AG08396 (cell line): ENCODE measurements at regions not wholly inside any gene's neighbourhood (a gene's known extent, or its start where the extent isn't known, plus 50 kb on each side); places are given as distances from the start of the nearest gene placed in this dataset.

Source experiments
- DNase-seq: peaks from one replicate; pipeline ENCODE4 v3.0.0; 2012; ENCODE audit warnings: low spot score, mixed read lengths

DNA sequence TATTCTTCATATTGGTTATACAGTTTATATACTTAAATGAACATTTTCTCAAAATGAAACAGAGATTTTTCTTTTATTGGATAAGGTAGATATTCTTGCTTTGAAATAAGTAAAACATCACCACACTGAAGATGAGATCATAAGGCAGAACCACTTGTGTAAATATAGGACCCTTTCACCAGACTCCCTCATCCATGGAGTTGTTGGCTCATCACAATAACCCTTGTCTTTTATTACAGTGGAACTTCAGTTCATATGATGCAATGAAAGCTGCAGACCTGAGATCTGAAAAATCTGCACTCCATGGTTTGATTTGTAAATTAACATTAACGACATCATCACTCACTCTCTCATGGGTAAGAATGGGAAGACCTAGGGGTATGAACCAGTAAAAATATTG lies 51.9 kb upstream of the DBX2 start:
- DNase-seq, result no peak

GRCh38 chr12:45105996-45106395 lies 55.1 kb upstream of the DBX2 start:
- DNase-seq, result no peak

DNA sequence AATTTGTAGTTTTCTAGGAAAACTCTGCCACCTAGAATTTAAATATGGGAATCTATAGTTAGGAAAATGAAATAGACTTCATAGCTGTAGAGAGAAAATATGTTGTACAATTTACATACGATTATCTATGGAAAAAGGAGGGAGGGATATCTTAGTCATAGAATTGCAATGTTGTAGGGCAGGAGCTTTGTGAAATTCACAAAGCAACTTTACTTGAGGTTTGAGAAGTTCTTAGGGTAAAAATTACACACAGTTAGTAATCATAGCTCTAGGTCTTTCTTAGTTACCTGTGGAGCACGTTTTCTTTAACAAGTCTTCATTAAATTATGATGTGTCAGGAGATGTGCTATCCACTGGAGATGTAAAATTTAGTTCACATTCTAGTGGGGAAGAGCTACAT lies 61.4 kb upstream of the DBX2 start:
- no peak for DNase-seq

GRCh38 chr12:45121224-45121623 lies 70.3 kb upstream of the DBX2 start:
- no peak for DNase-seq

- no peak for DNase-seq
Observed at GRCh38 chr12:45122768-45123380, 72.0 kb upstream of the DBX2 start.

GRCh38 chr12:45124485-45125155 lies 73.7 kb upstream of the DBX2 start:
- DNase-seq, result no peak

DNA sequence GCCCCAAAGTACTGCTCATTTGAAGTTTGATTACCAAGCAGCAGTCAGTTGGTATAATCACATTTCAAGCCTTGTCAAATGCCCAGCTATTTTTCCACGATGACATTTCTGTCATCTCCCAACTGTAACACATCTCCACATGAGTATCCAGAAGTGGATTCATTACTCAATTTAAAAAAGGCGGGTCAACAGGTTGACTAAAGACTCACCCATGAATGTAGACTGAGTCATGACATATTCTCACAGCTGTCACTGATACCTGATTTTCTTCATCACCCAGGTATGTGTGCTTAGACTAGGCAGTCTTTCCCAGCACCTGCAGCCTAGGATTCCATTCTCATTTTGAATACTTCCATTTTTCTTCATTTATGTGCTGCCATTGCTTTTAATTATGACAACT lies 75.1 kb upstream of the DBX2 start:
- no peak for DNase-seq

DNA sequence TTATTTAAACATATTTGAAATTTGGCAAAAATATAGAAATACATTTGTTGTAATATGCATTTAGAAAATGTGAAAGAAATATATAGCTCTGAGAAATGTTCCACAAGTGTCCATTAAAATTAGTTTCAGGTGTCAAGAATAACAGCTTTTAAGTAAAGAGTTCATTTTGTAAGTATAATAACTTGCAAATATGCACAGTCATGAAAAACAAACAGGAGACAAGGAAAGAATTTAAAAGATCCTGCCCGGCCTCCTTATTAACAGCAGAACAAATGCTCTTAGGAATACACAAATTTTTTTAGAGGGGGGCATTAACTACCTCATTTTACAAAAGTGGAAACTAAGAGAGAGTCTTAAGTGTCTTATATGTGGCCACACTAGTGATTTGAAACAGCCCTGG lies 77.7 kb upstream of the DBX2 start:
- no peak for DNase-seq

DNA sequence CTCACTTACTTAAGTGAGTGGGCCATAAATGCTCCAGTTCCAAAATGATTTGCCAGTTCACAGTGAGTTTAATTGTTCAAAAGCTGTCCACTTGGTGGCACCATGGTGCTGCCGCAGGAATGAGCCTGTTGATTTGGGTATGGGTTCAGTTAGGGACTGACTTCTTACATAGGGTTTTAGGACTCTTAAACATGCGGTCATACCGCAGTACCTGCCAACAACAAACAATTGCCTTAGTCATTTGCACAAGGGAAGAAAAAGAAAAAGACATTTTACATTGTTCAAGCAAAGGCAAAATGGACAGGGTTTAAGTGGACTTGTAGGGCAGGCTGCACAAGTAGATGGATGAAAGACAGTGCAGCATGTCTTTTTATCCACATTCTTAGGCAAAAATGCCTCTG lies 80.0 kb upstream of the DBX2 start:
- DNase-seq, result peak; percentile 58

- no peak for DNase-seq
Observed at GRCh38 chr12:45131506-45131905, 80.6 kb upstream of the DBX2 start.

DNA sequence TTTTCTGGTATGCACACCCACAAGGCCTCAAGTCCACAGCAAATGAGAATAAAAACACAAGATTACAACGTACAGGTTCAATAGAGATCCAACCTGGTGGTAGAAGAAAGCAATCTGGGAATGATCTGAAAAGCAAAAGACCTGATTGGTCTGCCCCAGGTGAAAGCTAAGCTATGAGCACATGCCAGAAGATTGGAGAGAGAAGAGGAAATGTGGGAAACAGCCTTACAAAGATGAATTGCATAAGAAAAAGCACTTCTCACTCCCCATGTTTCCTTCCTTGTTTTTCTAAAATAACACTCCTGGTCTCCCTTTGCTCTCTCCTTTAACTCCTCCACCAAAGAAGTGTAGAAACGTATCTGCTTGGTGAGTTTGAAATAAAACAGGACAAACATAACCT lies 77.3 kb upstream of the ANO6 start:
- no peak for DNase-seq

- no peak for DNase-seq
Observed at GRCh38 chr12:45148006-45148405, 67.9 kb upstream of the ANO6 start.

GRCh38 chr12:45148619-45149018 lies 67.3 kb upstream of the ANO6 start:
- DNase-seq, result no peak

DNA sequence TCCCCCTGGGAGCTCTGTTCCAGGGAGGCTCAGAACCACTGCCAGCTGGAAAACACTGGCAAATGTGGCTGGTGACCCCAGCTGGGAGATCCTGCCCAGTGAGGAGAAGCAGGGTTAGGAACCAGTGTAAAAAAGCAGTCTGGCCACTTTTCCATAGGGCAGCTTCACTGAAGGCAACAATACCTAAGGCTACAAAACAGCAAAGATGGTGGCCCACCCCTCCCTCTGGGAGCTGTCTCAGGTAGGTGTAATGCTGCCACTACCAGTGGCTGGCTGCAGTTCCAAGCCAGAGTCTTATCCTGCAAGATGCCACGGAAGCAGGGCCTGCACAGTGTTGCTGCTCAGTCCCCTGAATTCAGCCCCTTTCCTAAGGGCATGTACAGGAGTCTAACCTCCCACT lies 50.6 kb upstream of the ANO6 start:
- DNase-seq, result no peak

- peak; percentile 15 for DNase-seq
Observed at GRCh38 chr12:45166056-45166455, 49.8 kb upstream of the ANO6 start.
